HG02642 (cell line): ENCODE measurements at regions not wholly inside any gene's neighbourhood (a gene's known extent, or its start where the extent isn't known, plus 50 kb on each side); places are given as distances from the start of the nearest gene placed in this dataset.

ENCODE experiments used
- ATAC-seq: cut with Tn5 transposase; IDR thresholded peaks from one replicate; pipeline ENCODE4 v1.9.1; 2021; ENCODE audit warnings: mild to moderate bottlenecking; ENCODE audit not compliant: unreplicated experiment, poor library complexity

GRCh38 chr4:56102601-56103000 is 153.9 kb downstream of the CEP135 start:
- ATAC-seq = no peak

DNA sequence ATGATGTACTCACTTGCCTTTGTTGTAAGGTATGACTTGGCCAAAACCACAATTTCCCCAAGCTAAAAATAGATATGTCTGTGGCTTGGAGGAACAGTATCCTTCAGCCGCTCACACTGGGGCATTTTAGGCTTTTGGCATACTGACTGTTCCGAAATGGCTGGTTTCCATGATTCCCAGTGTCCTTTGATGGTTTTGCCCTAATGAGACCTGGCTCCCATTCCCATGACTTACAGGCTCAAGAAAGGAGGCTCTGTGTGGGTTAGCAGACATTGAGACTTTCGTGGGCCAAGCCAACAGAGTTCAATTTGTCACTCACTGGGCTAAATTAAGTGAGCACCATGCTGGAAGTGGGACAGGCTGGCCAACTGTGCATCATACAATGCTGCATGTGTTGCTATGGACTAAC is 150.6 kb downstream of the CEP135 start:
- no peak for ATAC-seq

DNA sequence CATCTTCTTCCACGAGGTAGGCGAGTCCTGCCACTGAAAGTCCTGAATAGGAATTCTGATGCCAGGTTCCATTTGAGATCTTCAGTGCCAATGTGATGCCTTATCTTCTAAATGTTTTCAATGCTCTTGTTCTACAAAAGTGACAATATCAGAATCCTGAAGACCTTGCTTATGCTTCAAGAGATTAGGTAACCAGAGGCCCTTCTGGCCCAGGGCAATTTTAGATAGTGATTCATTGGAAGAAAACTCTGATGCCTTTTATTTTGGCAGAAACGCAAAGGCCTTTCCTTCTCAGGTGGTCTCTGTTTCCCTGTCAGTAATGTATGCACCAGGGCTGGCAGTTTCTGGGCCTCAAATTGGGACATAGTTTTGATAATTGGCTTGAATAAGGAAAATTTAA is 144.8 kb downstream of the CEP135 start:
- no peak for ATAC-seq

- no peak for ATAC-seq
These were observed 143.8 kb downstream of the CEP135 start for GRCh38 chr4:56092540-56092939.

DNA sequence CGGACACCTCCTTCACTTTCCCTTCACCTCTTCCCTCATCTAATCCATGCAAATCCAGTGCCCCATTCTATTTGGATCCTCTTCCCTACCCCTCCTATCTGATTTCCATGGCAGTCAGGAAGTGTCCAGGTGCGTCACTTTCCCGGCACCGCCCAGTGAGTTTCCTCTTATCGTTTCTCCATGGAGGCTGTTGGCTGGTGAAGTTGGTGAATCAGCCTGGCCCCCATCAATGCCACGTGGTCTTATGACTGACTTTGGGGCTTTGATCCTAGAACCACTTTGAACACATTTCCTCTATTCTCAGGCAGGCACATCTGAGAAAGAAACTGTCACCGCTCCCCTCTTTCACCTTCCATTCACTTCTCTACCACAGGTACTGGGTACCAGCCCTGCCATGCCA is 137.8 kb downstream of the CEP135 start:
- ATAC-seq = no peak

DNA sequence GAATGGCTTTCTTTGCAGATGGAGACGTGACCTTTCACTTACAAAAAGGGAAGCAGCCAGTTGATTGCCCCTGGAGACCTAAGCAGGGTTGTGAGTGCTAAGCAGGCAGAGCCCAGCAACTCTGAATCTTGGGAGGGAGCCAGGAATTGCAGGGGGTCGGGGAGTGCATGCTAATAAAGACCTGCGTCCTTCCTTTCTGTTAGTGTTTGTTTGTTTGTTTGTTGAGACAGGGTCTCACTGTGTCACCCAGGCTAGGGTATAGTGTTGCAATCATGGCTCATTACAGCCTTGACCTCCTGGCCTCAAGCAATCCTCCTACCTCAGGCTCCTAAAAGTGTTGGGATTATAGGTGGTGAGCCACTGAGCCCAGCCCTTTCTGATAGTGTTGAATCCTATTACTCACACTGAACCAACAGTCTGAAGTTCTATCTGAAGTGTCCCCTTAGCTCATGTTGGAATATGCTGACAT is 137.4 kb downstream of the CEP135 start:
- no peak for ATAC-seq

GRCh38 chr4:56085275-56085674 is 136.5 kb downstream of the CEP135 start:
- no peak for ATAC-seq

DNA sequence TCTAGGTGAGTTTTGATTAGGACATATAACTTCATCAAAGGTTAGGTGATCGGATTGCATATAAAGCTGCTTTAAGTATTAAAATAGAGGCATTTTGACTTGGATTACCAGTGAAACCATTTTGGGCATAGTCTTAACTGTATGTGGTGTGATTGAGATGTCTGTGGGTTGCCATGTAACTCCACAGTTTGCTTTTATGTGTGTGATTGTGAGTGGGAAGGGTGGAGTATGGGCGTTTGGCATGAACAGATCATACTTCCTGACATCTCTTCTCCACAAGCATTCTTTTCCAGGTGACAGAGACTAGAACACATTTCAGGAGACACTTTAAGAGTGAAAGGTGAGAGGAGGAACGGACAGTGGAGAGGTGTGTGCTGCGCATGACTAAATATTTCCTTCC is 136.1 kb downstream of the CEP135 start:
- no peak for ATAC-seq
